HG03103 (cell line): ENCODE measurements at regions not wholly inside any gene's neighbourhood (a gene's known extent, or its start where the extent isn't known, plus 50 kb on each side); places are given as distances from the start of the nearest gene placed in this dataset.
"Not testable (repeated sequence)": the region's sequence is repeated elsewhere in the genome, so short reads cannot be mapped to it uniquely, and the experiment has no call there.

Experiments
- ATAC-seq: cut with Tn5 transposase; IDR thresholded peaks from one replicate; pipeline ENCODE4 v1.9.1; 2021; ENCODE audit warnings: low read depth; ENCODE audit not compliant: unreplicated experiment

GRCh38 chr16:87199379-87199778 lies 117.8 kb downstream of the C16orf95 start:
- no peak for ATAC-seq

- no peak for ATAC-seq
Measured at GRCh38 chr16:87199901-87200300, 117.3 kb downstream of the C16orf95 start.

GRCh38 chr16:87200637-87201036 lies 116.6 kb downstream of the C16orf95 start:
- no peak for ATAC-seq

- no peak for ATAC-seq
Measured at GRCh38 chr16:87201052-87201451, 116.1 kb downstream of the C16orf95 start.

GRCh38 chr16:87201790-87202189 lies 115.4 kb downstream of the C16orf95 start:
- ATAC-seq: no peak

GRCh38 chr16:87202346-87202745 lies 114.8 kb downstream of the C16orf95 start:
- no peak for ATAC-seq

GRCh38 chr16:87203060-87203656 lies 114.0 kb downstream of the C16orf95 start:
- no peak for ATAC-seq

GRCh38 chr16:87206646-87207451 lies 110.3 kb downstream of the C16orf95 start:
- no peak for ATAC-seq

GRCh38 chr16:87207509-87207908 lies 109.7 kb downstream of the C16orf95 start:
- ATAC-seq: no peak

GRCh38 chr16:87207965-87208364 lies 109.2 kb downstream of the C16orf95 start:
- no peak for ATAC-seq

- not testable (repeated sequence) for ATAC-seq
Measured at GRCh38 chr16:87208968-87209367, 108.2 kb downstream of the C16orf95 start.

GRCh38 chr16:87209808-87210512 lies 107.2 kb downstream of the C16orf95 start:
- no peak for ATAC-seq

GRCh38 chr16:87210894-87211293 lies 106.3 kb downstream of the C16orf95 start:
- ATAC-seq: no peak

GRCh38 chr16:87212026-87212425 lies 105.2 kb downstream of the C16orf95 start:
- ATAC-seq: no peak

- no peak for ATAC-seq
Measured at GRCh38 chr16:87213536-87213935, 103.7 kb downstream of the C16orf95 start.

- no peak for ATAC-seq
Measured at GRCh38 chr16:87216148-87216840, 100.9 kb downstream of the C16orf95 start.

GRCh38 chr16:87216841-87217275 lies 100.3 kb downstream of the C16orf95 start:
- no peak for ATAC-seq

- ATAC-seq: not testable (repeated sequence)
Measured at GRCh38 chr16:87217802-87218201, 99.4 kb downstream of the C16orf95 start.

GRCh38 chr16:87218281-87219055 lies 98.7 kb downstream of the C16orf95 start:
- ATAC-seq: no peak

GRCh38 chr16:87219287-87219909 lies 97.8 kb downstream of the C16orf95 start:
- ATAC-seq: no peak
